GM23248 (cell line): ENCODE measurements at regions not wholly inside any gene's neighbourhood (a gene's known extent, or its start where the extent isn't known, plus 50 kb on each side); places are given as distances from the start of the nearest gene placed in this dataset.

Experiments
- DNase-seq: peaks from one replicate; pipeline ENCODE4 v3.0.0-alpha.2; 2015
- H2AFZ ChIP-seq: fragments of 200-600 bp; sonication (generic); 2 replicates; pipeline ENCODE4 v1.6.1; 2016; ENCODE audit warnings: antibody characterized with exemption
- H3F3A ChIP-seq: fragments of 200-600 bp; sonication (generic); 2 replicates; pipeline ENCODE4 v1.6.1; 2016; ENCODE audit warnings: mild to moderate bottlenecking, antibody characterized with exemption, mixed run types; ENCODE audit not compliant: insufficient read depth
- H3K27ac ChIP-seq: fragments of 200-600 bp; sonication (generic); 2 replicates; pipeline ENCODE4 v1.5.1; 2016; ENCODE audit warnings: mild to moderate bottlenecking
- H3K27me3 ChIP-seq: fragments of 200-600 bp; sonication (generic); replicated peaks from 2 replicates; pipeline ENCODE4 v1.6.1; 2016; ENCODE audit warnings: mild to moderate bottlenecking; ENCODE audit not compliant: insufficient read depth
- H3K36me3 ChIP-seq: fragments of 200-600 bp; sonication (generic); 2 replicates; pipeline ENCODE4 v1.6.1; 2016; ENCODE audit warnings: low read depth, mild to moderate bottlenecking
- H3K4me1 ChIP-seq: fragments of 200-600 bp; sonication (generic); 2 replicates; pipeline ENCODE4 v1.6.1; 2016; ENCODE audit warnings: mild to moderate bottlenecking; ENCODE audit not compliant: insufficient read depth
- H3K4me2 ChIP-seq: fragments of 200-600 bp; sonication (generic); one replicate; pipeline ENCODE4 v1.6.1; 2016; ENCODE audit warnings: mild to moderate bottlenecking; ENCODE audit not compliant: unreplicated experiment
- H3K4me3 ChIP-seq: fragments of 200-600 bp; sonication (generic); 2 replicates; pipeline ENCODE4 v1.5.1; 2016; ENCODE audit warnings: mild to moderate bottlenecking
- H3K79me2 ChIP-seq: fragments of 200-600 bp; sonication (generic); 2 replicates; pipeline ENCODE4 v1.6.1; 2016; ENCODE audit warnings: mild to moderate bottlenecking; ENCODE audit not compliant: insufficient read depth
- H3K9ac ChIP-seq: fragments of 200-600 bp; sonication (generic); 2 replicates; pipeline ENCODE4 v1.6.1; 2016; ENCODE audit warnings: mild to moderate bottlenecking
- H3K9me2 ChIP-seq: fragments of 200-600 bp; sonication (generic); 2 replicates; pipeline ENCODE4 v1.6.1; 2016; ENCODE audit warnings: mixed run types, mild to moderate bottlenecking, moderate library complexity; ENCODE audit not compliant: insufficient read depth
- H3K9me3 ChIP-seq: fragments of 200-600 bp; sonication (generic); one replicate; pipeline ENCODE4 v1.6.1; 2017; ENCODE audit warnings: low read depth
- H4K20me1 ChIP-seq: fragments of 200-600 bp; sonication (generic); 2 replicates; pipeline ENCODE4 v1.6.0; 2016; ENCODE audit not compliant: insufficient read depth
- EZH2 ChIP-seq: fragments of 200-600 bp; sonication (generic); IDR thresholded peaks from 2 replicates; pipeline ENCODE4 v1.6.1; 2018; ENCODE audit warnings: antibody characterized with exemption, mild to moderate bottlenecking; ENCODE audit not compliant: insufficient read depth, poor library complexity, severe bottlenecking
- EZH2phosphoT487 ChIP-seq: fragments of 200-600 bp; sonication (generic); IDR thresholded peaks from 2 replicates; pipeline ENCODE4 v1.6.1; 2018; ENCODE audit warnings: antibody characterized with exemption, moderate library complexity, mild to moderate bottlenecking, low read depth; ENCODE audit not compliant: insufficient read depth
- WGBS, 2 experiments: methylation state at CpG; one replicate each; pipeline ENCODE4 v1.1.6; 2015 to 2017; ENCODE audit warnings: low lambda C conversion rate in 2 of 2, low coverage in 1 of 2; ENCODE audit errors: missing lambda C conversion rate in 2 of 2; 5-methylcytosine and 5-hydroxymethylcytosine counted together
- in situ Hi-C: fragments of 300-500 bp; cut with MboI; formaldehyde crosslinking; loops from 2 replicates; pipeline ENCODE4 v1.15.0; 2020

DNA sequence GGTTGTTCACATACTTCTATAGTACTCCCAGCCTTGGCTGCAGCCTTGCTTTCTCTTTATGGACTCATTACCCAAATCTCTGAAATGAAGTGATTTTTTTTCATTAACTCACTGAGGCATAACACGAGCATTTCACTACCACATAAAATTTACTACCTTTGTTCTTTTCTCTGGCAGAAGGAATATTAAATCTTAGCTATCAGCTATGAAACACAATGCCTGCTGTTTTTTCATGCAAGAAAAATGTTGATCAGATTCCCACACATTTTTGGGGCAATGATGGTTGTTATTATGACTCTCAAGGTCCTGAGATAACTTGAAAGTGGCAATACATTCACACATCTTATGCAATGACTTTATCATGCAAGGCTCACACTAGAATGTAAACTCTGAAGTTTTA is 225.3 kb upstream of the ATP2B1 start:
- no peaks in the 10 kb centered on the region for H3K9me2 ChIP-seq
- no peak overlapping the region for H3K4me2 ChIP-seq
- H4K20me1 ChIP-seq: no peaks in the 10 kb centered on the region
- no peaks in the 10 kb centered on the region for H3K9me3 ChIP-seq
- no peaks in the 10 kb centered on the region for H3K79me2 ChIP-seq
- no peak for TF ChIP-seq EZH2
- TF ChIP-seq EZH2phosphoT487: no peak
- H3F3A ChIP-seq: peaks cover 14% of the 10 kb centered on the region
- DNase-seq: no peak
- no peaks in the 10 kb centered on the region for H3K27me3 ChIP-seq
- H3K4me1 ChIP-seq: peaks cover 17% of the 10 kb centered on the region
- no peak overlapping the region for H3K9ac ChIP-seq
- H2AFZ ChIP-seq: peak overlapping the region; percentile 43; the same call in 1 of the 2 replicates
- H3K4me3 ChIP-seq: no peak overlapping the region
- WGBS, 2 experiments: 12 to 13% methylated on average over 1 of the region's 1 CpG
- no peaks in the 10 kb centered on the region for H3K36me3 ChIP-seq
- H3K27ac ChIP-seq: peak overlapping the region; percentile 24; the same call in 1 of the 2 replicates
- in situ Hi-C loops: no loop called here

DNA sequence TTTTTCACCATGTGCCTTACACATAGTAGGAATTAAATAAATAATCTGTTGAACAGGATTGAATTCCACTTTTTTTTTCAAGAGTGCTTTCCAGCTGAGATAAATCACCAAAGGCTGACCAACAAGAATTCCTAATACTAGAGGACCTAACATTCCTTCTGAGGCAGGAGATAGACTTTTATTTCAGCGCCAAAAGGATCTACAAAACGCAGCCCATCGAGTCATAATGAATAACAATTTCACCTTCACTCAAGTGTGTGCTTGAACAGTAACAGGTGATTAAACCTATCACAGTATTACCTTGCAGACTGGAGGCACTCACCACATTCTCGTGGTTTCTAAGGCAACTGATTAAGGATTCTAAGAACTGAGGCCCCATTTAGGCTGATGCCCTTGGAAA is 224.3 kb upstream of the ATP2B1 start:
- Histone ChIP-seq H3K4me3 (no peak overlapping the region), H3K27ac (no peak overlapping the region), H3K36me3 (no peaks in the 10 kb centered on the region), H3K4me1 (peaks cover 17% of the 10 kb centered on the region), H4K20me1 (no peaks in the 10 kb centered on the region), H3F3A (peaks cover 14% of the 10 kb centered on the region), H3K9me3 (no peaks in the 10 kb centered on the region), H3K79me2 (no peaks in the 10 kb centered on the region), H2AFZ (no peak overlapping the region), H3K4me2 (no peak overlapping the region), H3K9me2 (no peaks in the 10 kb centered on the region), H3K9ac (no peak overlapping the region), H3K27me3 (no peaks in the 10 kb centered on the region)
- TF ChIP-seq EZH2 (no peak), EZH2phosphoT487 (no peak)
- in situ Hi-C loops: no loop called here
- DNase-seq: no peak
- WGBS, 2 experiments: 87 to 88% methylated on average over 4 of the region's 4 CpGs

DNA sequence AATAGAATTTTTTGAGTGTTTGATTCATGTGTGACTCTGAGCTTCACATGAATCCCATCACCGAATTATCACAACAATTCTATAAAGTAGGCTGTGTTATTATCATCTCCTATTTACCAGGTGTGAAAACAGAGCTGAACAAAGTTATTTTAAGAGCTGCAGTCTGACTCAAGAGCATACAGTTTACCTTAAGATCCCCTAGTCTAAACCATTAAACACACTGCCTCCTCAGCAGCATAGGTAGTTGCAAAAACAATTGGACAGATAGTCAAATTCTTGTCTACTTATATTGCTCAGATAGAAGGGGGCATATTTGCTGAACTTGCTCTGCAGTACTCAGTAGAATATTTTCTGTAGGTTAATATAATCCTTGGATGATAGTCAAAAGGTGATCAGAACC is 219.8 kb upstream of the ATP2B1 start:
- WGBS, 2 experiments: 90 to 95% methylated on average over 1 of the region's 1 CpG

DNA sequence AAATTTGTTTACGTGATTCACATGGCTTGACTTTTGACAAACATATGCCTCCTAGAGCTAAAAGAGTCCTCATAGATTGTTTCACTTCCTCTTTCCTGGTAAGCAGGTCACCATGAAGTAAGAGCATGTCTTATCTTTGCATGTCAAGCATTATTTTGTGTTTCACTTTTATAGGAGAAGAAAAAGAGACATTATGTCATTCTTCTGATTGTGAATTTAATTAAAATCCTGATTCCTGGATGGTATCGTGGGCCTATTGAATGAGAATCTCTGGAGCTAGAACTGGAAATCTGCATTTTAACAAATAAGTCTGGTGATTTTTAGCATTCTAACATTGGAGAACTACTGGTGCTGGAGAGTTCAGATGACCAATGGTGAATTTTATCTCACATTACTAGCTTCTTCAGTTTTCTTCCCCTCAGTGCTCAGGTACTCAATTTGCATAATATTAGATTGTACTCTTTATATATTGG is 218.6 kb upstream of the ATP2B1 start:
- Histone ChIP-seq H3K4me1 (no peaks in the 10 kb centered on the region), H3K4me3 (no peak overlapping the region), H3K9me3 (no peaks in the 10 kb centered on the region), H3F3A (no peaks in the 10 kb centered on the region), H3K79me2 (no peaks in the 10 kb centered on the region), H4K20me1 (no peaks in the 10 kb centered on the region), H3K9ac (no peak overlapping the region), H3K36me3 (no peaks in the 10 kb centered on the region), H3K27me3 (no peaks in the 10 kb centered on the region), H3K4me2 (no peak overlapping the region), H3K9me2 (no peaks in the 10 kb centered on the region), H3K27ac (no peak overlapping the region), H2AFZ (no peak overlapping the region)
- WGBS, 2 experiments: 98 to 100% methylated on average over 2 of the region's 2 CpGs
- in situ Hi-C loops: no loop called here
- no peak for DNase-seq
- TF ChIP-seq EZH2 (no peak), EZH2phosphoT487 (no peak)

More for the DNA sequence above, 219.8 kb upstream of the ATP2B1 start:
- in situ Hi-C loops: no loop called here
- Histone ChIP-seq H3K4me2 (no peak overlapping the region), H3K9me2 (no peaks in the 10 kb centered on the region), H2AFZ (no peak overlapping the region), H3K4me1 (peaks cover 7% of the 10 kb centered on the region), H3K4me3 (no peak overlapping the region), H3K9me3 (no peaks in the 10 kb centered on the region), H3K79me2 (no peaks in the 10 kb centered on the region), H3K36me3 (no peaks in the 10 kb centered on the region), H3F3A (peaks cover 3% of the 10 kb centered on the region), H3K9ac (no peak overlapping the region), H3K27ac (no peak overlapping the region), H4K20me1 (no peaks in the 10 kb centered on the region), H3K27me3 (no peaks in the 10 kb centered on the region)
- no peak for DNase-seq
- no peak for TF ChIP-seq EZH2
- no peak for TF ChIP-seq EZH2phosphoT487

DNA sequence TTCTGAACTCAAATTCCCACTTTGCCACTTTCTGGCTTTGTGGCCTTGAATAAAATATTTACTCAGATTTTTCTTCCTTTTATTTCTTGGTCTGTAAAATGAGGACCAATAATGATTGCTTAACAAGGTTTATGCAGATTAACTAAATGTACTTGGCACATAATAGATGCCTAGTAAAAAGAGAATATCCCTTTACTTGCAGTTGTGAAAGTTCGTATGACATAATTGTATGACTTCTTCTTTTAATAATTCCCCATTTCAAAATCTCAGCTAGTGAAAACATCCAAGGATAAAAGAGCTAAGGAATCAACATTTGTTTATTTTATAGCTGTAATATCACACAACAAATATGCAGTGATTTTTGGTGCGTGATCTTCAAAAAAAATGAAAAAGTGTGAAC is 215.6 kb upstream of the ATP2B1 start:
- 87 to 96% methylated on average over 2 of the region's 2 CpGs for WGBS, 2 experiments
- no peak overlapping the region for H2AFZ ChIP-seq
- no peaks in the 10 kb centered on the region for H3K36me3 ChIP-seq
- H3F3A ChIP-seq: no peaks in the 10 kb centered on the region
- TF ChIP-seq EZH2 (no peak), EZH2phosphoT487 (no peak)
- no peaks in the 10 kb centered on the region for H3K4me1 ChIP-seq
- H3K27ac ChIP-seq: no peak overlapping the region
- DNase-seq: no peak
- no peaks in the 10 kb centered on the region for H3K79me2 ChIP-seq
- no peaks in the 10 kb centered on the region for H4K20me1 ChIP-seq
- in situ Hi-C loops: no loop called here
- H3K4me3 ChIP-seq: no peak overlapping the region
- no peaks in the 10 kb centered on the region for H3K9me3 ChIP-seq
- H3K9me2 ChIP-seq: no peaks in the 10 kb centered on the region
- no peak overlapping the region for H3K9ac ChIP-seq
- no peaks in the 10 kb centered on the region for H3K27me3 ChIP-seq
- no peak overlapping the region for H3K4me2 ChIP-seq
